ENCODE measurements at regions not wholly inside any gene's neighbourhood (a gene's known extent, or its start where the extent isn't known, plus 50 kb on each side); places are given as distances from the start of the nearest gene placed in this dataset.

GRCh38 chr19:30158893-30159245 lies 213.3 kb upstream of the ZNF536 start:
- no peak for TF ChIP-seq CTCF (IDR thresholded peaks at IDR 0.05; ENCODE audit: unreplicated experiment)
- Mint-ChIP-seq H3K4me3 (no peak overlapping the region), H3K27me3 (ENCODE audit: low read depth) (peaks cover 24% of the 10 kb centered on the region), H3K4me1 (no peaks in the 10 kb centered on the region), H3K27ac (no peak overlapping the region), H3K36me3 (no peaks in the 10 kb centered on the region), H3K9me3 (peaks cover 5% of the 10 kb centered on the region)
- no peak for DNase-seq (ENCODE audit: low spot score in 2 of 2, unreplicated experiment in 2 of 2)

GRCh38 chr19:30159636-30160035 lies 212.5 kb upstream of the ZNF536 start:
- peak in 1 of 2 experiments; percentile 9 for DNase-seq (ENCODE audit: low spot score in 2 of 2, unreplicated experiment in 2 of 2)
- TF ChIP-seq CTCF (IDR thresholded peaks at IDR 0.05; ENCODE audit: unreplicated experiment): no peak
- H3K9me3 Mint-ChIP-seq: peaks cover 12% of the 10 kb centered on the region

GRCh38 chr19:30160426-30160825 lies 211.8 kb upstream of the ZNF536 start:
- Mint-ChIP-seq H3K27ac (no peak overlapping the region), H3K4me1 (no peaks in the 10 kb centered on the region), H3K4me3 (no peak overlapping the region), H3K27me3 (ENCODE audit: low read depth) (peaks cover 12% of the 10 kb centered on the region), H3K9me3 (peaks cover 12% of the 10 kb centered on the region), H3K36me3 (no peaks in the 10 kb centered on the region)
- peak in 1 of 2 experiments; percentile 29 for DNase-seq (ENCODE audit: low spot score in 2 of 2, unreplicated experiment in 2 of 2)
- no peak for TF ChIP-seq CTCF (IDR thresholded peaks at IDR 0.05; ENCODE audit: unreplicated experiment)

More at GRCh38 chr19:30159636-30160035, 212.5 kb upstream of the ZNF536 start:
- H3K4me1 Mint-ChIP-seq: no peaks in the 10 kb centered on the region
- peaks cover 17% of the 10 kb centered on the region for H3K27me3 Mint-ChIP-seq (ENCODE audit: low read depth)
- H3K36me3 Mint-ChIP-seq: no peaks in the 10 kb centered on the region
- H3K27ac Mint-ChIP-seq: no peak overlapping the region
- no peak overlapping the region for H3K4me3 Mint-ChIP-seq

GRCh38 chr19:30161021-30161655 lies 211.0 kb upstream of the ZNF536 start:
- no peaks in the 10 kb centered on the region for H3K4me1 Mint-ChIP-seq
- H3K27me3 Mint-ChIP-seq (ENCODE audit: low read depth): peaks cover 11% of the 10 kb centered on the region
- no peak for TF ChIP-seq CTCF (IDR thresholded peaks at IDR 0.05; ENCODE audit: unreplicated experiment)
- H3K9me3 Mint-ChIP-seq: peaks cover 12% of the 10 kb centered on the region
- no peak overlapping the region for H3K4me3 Mint-ChIP-seq
- H3K36me3 Mint-ChIP-seq: no peaks in the 10 kb centered on the region
- no peak for DNase-seq (ENCODE audit: low spot score in 2 of 2, unreplicated experiment in 2 of 2)
- no peak overlapping the region for H3K27ac Mint-ChIP-seq

- H3K27ac Mint-ChIP-seq: no peak overlapping the region
- no peaks in the 10 kb centered on the region for H3K36me3 Mint-ChIP-seq
- H3K9me3 Mint-ChIP-seq: peaks cover 12% of the 10 kb centered on the region
- no peak overlapping the region for H3K4me3 Mint-ChIP-seq
- no peak for DNase-seq (ENCODE audit: low spot score in 2 of 2, unreplicated experiment in 2 of 2)
- no peak for TF ChIP-seq CTCF (IDR thresholded peaks at IDR 0.05; ENCODE audit: unreplicated experiment)
- no peaks in the 10 kb centered on the region for H3K4me1 Mint-ChIP-seq
- peaks cover 11% of the 10 kb centered on the region for H3K27me3 Mint-ChIP-seq (ENCODE audit: low read depth)
These were observed 210.4 kb upstream of the ZNF536 start for GRCh38 chr19:30161770-30162169.

- TF ChIP-seq CTCF (IDR thresholded peaks at IDR 0.05; ENCODE audit: unreplicated experiment): no peak
- H3K27ac Mint-ChIP-seq: no peak overlapping the region
- peaks cover 11% of the 10 kb centered on the region for H3K27me3 Mint-ChIP-seq (ENCODE audit: low read depth)
- H3K4me1 Mint-ChIP-seq: no peaks in the 10 kb centered on the region
- no peak for DNase-seq (ENCODE audit: low spot score in 2 of 2, unreplicated experiment in 2 of 2)
- peaks cover 12% of the 10 kb centered on the region for H3K9me3 Mint-ChIP-seq
- H3K4me3 Mint-ChIP-seq: no peak overlapping the region
- no peaks in the 10 kb centered on the region for H3K36me3 Mint-ChIP-seq
These were observed 209.5 kb upstream of the ZNF536 start for GRCh38 chr19:30162718-30163117.

Data from mesothelial cell of epicardium (in vitro differentiated cells).